GM23338 (cell line): ENCODE measurements at regions not wholly inside any gene's neighbourhood (a gene's known extent, or its start where the extent isn't known, plus 50 kb on each side); places are given as distances from the start of the nearest gene placed in this dataset.

Experiments used
- ATAC-seq: fragments of 200-7000 bp; cut with Tn5 transposase; 3 replicates; pipeline ENCODE4 v1.9.1; 2020
- DNase-seq: peaks from one replicate; pipeline ENCODE4 v3.0.0-alpha.2; 2015; ENCODE audit warnings: low spot score
- H2AFZ ChIP-seq: fragments of 200-600 bp; sonication (generic); 2 replicates; pipeline ENCODE4 v1.8.0; 2016; ENCODE audit warnings: antibody characterized with exemption, mild to moderate bottlenecking, moderate library complexity
- H3F3A ChIP-seq: fragments of 200-600 bp; sonication (generic); replicated peaks from 2 replicates; pipeline ENCODE4 v1.8.0; 2017; ENCODE audit warnings: antibody characterized with exemption, mixed run types, low read depth
- H3K27ac ChIP-seq: fragments of 200-600 bp; sonication (generic); 2 replicates; pipeline ENCODE4 v1.6.1; 2016; ENCODE audit warnings: low read depth
- H3K27me3 ChIP-seq: fragments of 200-600 bp; sonication (generic); 2 replicates; pipeline ENCODE4 v1.8.0; 2016; ENCODE audit warnings: mild to moderate bottlenecking, mixed run types, moderate library complexity; ENCODE audit not compliant: insufficient read depth
- H3K36me3 ChIP-seq: fragments of 200-600 bp; sonication (generic); 2 replicates; pipeline ENCODE4 v1.8.0; 2016; ENCODE audit warnings: mild to moderate bottlenecking; ENCODE audit not compliant: insufficient read depth
- H3K4me1 ChIP-seq: fragments of 200-600 bp; sonication (generic); 2 replicates; pipeline ENCODE4 v1.8.0; 2016; ENCODE audit warnings: mild to moderate bottlenecking, moderate library complexity; ENCODE audit not compliant: insufficient read depth
- H3K4me2 ChIP-seq: fragments of 200-600 bp; sonication (generic); 2 replicates; pipeline ENCODE4 v1.7.1; 2017; ENCODE audit warnings: mixed run types
- H3K4me3 ChIP-seq: fragments of 200-600 bp; sonication (generic); 2 replicates; pipeline ENCODE4 v1.6.1; 2016; ENCODE audit warnings: mixed run types
- H3K79me2 ChIP-seq: fragments of 200-600 bp; sonication (generic); replicated peaks from 2 replicates; pipeline ENCODE4 v1.8.0; 2017; ENCODE audit warnings: mild to moderate bottlenecking; ENCODE audit not compliant: insufficient read depth
- H3K9me2 ChIP-seq: fragments of 200-600 bp; sonication (generic); 2 replicates; pipeline ENCODE4 v1.8.0; 2017; ENCODE audit not compliant: insufficient read depth
- H4K20me1 ChIP-seq: fragments of 200-600 bp; sonication (generic); replicated peaks from 2 replicates; pipeline ENCODE4 v1.8.0; 2017; ENCODE audit warnings: mild to moderate bottlenecking; ENCODE audit not compliant: insufficient read depth
- H3K27ac Mint-ChIP-seq: 2 replicates; pipeline ENCODE4 v1.8.0; 2020; ENCODE audit warnings: inconsistent platforms, mild to moderate bottlenecking, moderate library complexity, mixed read lengths
- H3K27me3 Mint-ChIP-seq: 3 replicates; pipeline ENCODE4 v1.8.0; 2022; ENCODE audit warnings: low read depth, mild to moderate bottlenecking, moderate library complexity, mixed read lengths, inconsistent platforms; ENCODE audit not compliant: insufficient read depth, poor library complexity
- H3K36me3 Mint-ChIP-seq: 3 replicates; pipeline ENCODE4 v1.8.0; 2021; ENCODE audit warnings: low read depth, mild to moderate bottlenecking, inconsistent platforms, moderate library complexity, mixed read lengths
- H3K4me1 Mint-ChIP-seq: 3 replicates; pipeline ENCODE4 v1.8.0; 2020; ENCODE audit warnings: mild to moderate bottlenecking, inconsistent platforms, mixed read lengths
- H3K4me3 Mint-ChIP-seq: 3 replicates; pipeline ENCODE4 v1.8.0; 2021; ENCODE audit warnings: moderate library complexity, mild to moderate bottlenecking, inconsistent platforms, mixed read lengths
- H3K9me3 Mint-ChIP-seq: 3 replicates; pipeline ENCODE4 v1.8.0; 2020; ENCODE audit warnings: moderate library complexity, mild to moderate bottlenecking, inconsistent platforms, mixed read lengths
- CREB1 ChIP-seq: fragments of 250-450 bp; sonication (Bioruptor Pico); IDR thresholded peaks from 2 replicates; pipeline ENCODE4 v1.5.0; 2020; ENCODE audit warnings: low read depth, mild to moderate bottlenecking, moderate library complexity
- CTCF ChIP-seq, 2 experiments: fragments of 200-600 bp in 1 of 2; sonication (generic) in 1 of 2; conservative IDR thresholded peaks; 2 replicates each; pipeline versions ENCODE4 v1.5.1 to v1.6.1; 2016 to 2017; ENCODE audit warnings: antibody characterized with exemption in 2 of 2, low read depth in 2 of 2, mild to moderate bottlenecking in 2 of 2, moderate library complexity in 1 of 2
- EZH2 ChIP-seq: fragments of 200-600 bp; sonication (generic); IDR thresholded peaks from one replicate; pipeline ENCODE4 v1.8.0; 2017; ENCODE audit warnings: antibody characterized with exemption, mild to moderate bottlenecking, low read depth; ENCODE audit not compliant: unreplicated experiment
- EZH2phosphoT487 ChIP-seq: fragments of 200-600 bp; sonication (generic); IDR thresholded peaks from one replicate; pipeline ENCODE4 v1.8.1; 2018; ENCODE audit warnings: antibody characterized with exemption; ENCODE audit not compliant: unreplicated experiment
- JUNB ChIP-seq: IDR thresholded peaks from one replicate; pipeline ENCODE4 v1.6.1; 2016; ENCODE audit warnings: antibody characterized with exemption; ENCODE audit not compliant: unreplicated experiment
- NANOG ChIP-seq: IDR thresholded peaks from 2 replicates; pipeline ENCODE4 v1.6.1; 2016; ENCODE audit warnings: antibody characterized with exemption, borderline replicate concordance
- POLR2AphosphoS5 ChIP-seq: IDR thresholded peaks from 2 replicates; pipeline ENCODE4 v1.6.1; 2016; ENCODE audit warnings: antibody characterized with exemption, low read depth
- REST ChIP-seq: IDR thresholded peaks from one replicate; pipeline ENCODE4 v1.6.1; 2018; ENCODE audit warnings: antibody characterized with exemption; ENCODE audit not compliant: unreplicated experiment
- STAT1 ChIP-seq: IDR thresholded peaks from one replicate; pipeline ENCODE4 v1.6.1; 2016; ENCODE audit warnings: antibody characterized with exemption; ENCODE audit not compliant: unreplicated experiment
- ZNF114 ChIP-seq: fragments of 250-450 bp; sonication (Bioruptor Pico); IDR thresholded peaks from 2 replicates; pipeline ENCODE4 v1.5.0; 2020; ENCODE audit warnings: mild to moderate bottlenecking, moderate library complexity
- ZNF331 ChIP-seq: fragments of 250-450 bp; sonication (Bioruptor Pico); IDR thresholded peaks from 2 replicates; pipeline ENCODE4 v1.5.0; 2020; ENCODE audit warnings: low read depth, mild to moderate bottlenecking, moderate library complexity
- TF ChIP-seq, protein P1 (sequence below): IDR thresholded peaks from 2 replicates; pipeline ENCODE4 v1.6.1; 2016; ENCODE audit warnings: antibody characterized with exemption
- TF ChIP-seq, protein P2 (sequence below): fragments of 250-450 bp; sonication (Bioruptor Pico); IDR thresholded peaks from 2 replicates; pipeline ENCODE4 v1.5.0; 2020; ENCODE audit warnings: mild to moderate bottlenecking, moderate library complexity

DNA sequence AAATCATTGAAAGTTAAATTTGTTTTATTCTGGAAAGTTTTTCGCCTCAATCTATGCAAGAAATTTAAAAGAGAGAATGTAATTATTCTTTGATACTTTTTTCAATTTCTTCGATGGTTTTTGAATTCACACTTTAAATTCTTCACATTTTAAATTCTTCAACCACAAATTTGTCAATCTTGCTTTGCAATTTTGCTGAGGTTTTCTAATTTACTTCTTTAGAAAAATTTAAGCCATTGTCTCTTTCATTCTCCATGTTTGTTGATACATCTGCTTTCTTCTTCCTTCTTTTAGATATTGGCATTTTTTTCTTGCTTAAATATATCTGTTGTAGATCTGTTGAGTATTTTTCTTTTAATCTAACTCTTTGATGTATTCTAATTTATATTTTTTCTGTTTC lies 301.9 kb upstream of the DSEL start:
- Histone ChIP-seq H3K4me1 (peaks cover 13% of the 10 kb centered on the region; the same call in 1 of the 2 replicates), H3K79me2 (no peaks in the 10 kb centered on the region), H4K20me1 (no peaks in the 10 kb centered on the region), H3K36me3 (no peaks in the 10 kb centered on the region), H2AFZ (no peak overlapping the region), H3K9me2 (no peaks in the 10 kb centered on the region), H3K27ac (no peak overlapping the region), H3K4me3 (no peak overlapping the region), H3K4me2 (no peak overlapping the region), H3K27me3 (no peaks in the 10 kb centered on the region), H3F3A (no peaks in the 10 kb centered on the region)
- no peak for ATAC-seq
- Mint-ChIP-seq H3K27me3 (no peaks in the 10 kb centered on the region), H3K36me3 (no peaks in the 10 kb centered on the region), H3K9me3 (no peaks in the 10 kb centered on the region), H3K4me3 (no peak overlapping the region), H3K27ac (no peak overlapping the region; the same call in 1 of the 2 replicates), H3K4me1 (peaks cover 14% of the 10 kb centered on the region)
- no peak for DNase-seq
- no peak for TF ChIP-seq NANOG
- no peak for TF ChIP-seq ZNF114 (CRISPR knock-in tag)
- TF ChIP-seq EZH2phosphoT487: no peak
- TF ChIP-seq CTCF (conservative IDR thresholded peaks at IDR 0.05; ENCODE audit: low read depth in 2 of 2): no peak
- TF ChIP-seq CREB1 (CRISPR knock-in tag): no peak
- TF ChIP-seq REST: no peak
- TF ChIP-seq POLR2AphosphoS5: no peak
- TF ChIP-seq, protein P1, sequence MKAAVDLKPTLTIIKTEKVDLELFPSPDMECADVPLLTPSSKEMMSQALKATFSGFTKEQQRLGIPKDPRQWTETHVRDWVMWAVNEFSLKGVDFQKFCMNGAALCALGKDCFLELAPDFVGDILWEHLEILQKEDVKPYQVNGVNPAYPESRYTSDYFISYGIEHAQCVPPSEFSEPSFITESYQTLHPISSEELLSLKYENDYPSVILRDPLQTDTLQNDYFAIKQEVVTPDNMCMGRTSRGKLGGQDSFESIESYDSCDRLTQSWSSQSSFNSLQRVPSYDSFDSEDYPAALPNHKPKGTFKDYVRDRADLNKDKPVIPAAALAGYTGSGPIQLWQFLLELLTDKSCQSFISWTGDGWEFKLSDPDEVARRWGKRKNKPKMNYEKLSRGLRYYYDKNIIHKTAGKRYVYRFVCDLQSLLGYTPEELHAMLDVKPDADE: no peak
- TF ChIP-seq, protein P2, sequence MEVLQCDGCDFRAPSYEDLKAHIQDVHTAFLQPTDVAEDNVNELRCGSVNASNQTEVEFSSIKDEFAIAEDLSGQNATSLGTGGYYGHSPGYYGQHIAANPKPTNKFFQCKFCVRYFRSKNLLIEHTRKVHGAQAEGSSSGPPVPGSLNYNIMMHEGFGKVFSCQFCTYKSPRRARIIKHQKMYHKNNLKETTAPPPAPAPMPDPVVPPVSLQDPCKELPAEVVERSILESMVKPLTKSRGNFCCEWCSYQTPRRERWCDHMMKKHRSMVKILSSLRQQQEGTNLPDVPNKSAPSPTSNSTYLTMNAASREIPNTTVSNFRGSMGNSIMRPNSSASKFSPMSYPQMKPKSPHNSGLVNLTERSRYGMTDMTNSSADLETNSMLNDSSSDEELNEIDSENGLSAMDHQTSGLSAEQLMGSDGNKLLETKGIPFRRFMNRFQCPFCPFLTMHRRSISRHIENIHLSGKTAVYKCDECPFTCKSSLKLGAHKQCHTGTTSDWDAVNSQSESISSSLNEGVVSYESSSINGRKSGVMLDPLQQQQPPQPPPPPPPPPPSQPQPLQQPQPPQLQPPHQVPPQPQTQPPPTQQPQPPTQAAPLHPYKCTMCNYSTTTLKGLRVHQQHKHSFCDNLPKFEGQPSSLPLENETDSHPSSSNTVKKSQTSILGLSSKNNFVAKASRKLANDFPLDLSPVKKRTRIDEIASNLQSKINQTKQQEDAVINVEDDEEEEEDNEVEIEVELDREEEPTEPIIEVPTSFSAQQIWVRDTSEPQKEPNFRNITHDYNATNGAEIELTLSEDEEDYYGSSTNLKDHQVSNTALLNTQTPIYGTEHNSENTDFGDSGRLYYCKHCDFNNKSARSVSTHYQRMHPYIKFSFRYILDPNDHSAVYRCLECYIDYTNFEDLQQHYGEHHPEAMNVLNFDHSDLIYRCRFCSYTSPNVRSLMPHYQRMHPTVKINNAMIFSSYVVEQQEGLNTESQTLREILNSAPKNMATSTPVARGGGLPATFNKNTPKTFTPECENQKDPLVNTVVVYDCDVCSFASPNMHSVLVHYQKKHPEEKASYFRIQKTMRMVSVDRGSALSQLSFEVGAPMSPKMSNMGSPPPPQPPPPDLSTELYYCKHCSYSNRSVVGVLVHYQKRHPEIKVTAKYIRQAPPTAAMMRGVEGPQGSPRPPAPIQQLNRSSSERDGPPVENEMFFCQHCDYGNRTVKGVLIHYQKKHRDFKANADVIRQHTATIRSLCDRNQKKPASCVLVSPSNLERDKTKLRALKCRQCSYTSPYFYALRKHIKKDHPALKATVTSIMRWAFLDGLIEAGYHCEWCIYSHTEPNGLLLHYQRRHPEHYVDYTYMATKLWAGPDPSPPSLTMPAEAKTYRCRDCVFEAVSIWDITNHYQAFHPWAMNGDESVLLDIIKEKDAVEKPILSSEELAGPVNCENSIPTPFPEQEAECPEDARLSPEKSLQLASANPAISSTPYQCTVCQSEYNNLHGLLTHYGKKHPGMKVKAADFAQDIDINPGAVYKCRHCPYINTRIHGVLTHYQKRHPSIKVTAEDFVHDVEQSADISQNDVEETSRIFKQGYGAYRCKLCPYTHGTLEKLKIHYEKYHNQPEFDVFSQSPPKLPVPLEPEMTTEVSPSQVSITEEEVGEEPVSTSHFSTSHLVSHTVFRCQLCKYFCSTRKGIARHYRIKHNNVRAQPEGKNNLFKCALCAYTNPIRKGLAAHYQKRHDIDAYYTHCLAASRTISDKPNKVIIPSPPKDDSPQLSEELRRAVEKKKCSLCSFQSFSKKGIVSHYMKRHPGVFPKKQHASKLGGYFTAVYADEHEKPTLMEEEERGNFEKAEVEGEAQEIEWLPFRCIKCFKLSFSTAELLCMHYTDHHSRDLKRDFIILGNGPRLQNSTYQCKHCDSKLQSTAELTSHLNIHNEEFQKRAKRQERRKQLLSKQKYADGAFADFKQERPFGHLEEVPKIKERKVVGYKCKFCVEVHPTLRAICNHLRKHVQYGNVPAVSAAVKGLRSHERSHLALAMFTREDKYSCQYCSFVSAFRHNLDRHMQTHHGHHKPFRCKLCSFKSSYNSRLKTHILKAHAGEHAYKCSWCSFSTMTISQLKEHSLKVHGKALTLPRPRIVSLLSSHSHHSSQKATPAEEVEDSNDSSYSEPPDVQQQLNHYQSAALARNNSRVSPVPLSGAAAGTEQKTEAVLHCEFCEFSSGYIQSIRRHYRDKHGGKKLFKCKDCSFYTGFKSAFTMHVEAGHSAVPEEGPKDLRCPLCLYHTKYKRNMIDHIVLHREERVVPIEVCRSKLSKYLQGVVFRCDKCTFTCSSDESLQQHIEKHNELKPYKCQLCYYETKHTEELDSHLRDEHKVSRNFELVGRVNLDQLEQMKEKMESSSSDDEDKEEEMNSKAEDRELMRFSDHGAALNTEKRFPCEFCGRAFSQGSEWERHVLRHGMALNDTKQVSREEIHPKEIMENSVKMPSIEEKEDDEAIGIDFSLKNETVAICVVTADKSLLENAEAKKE (CRISPR knock-in tag): no peak
- no peak for TF ChIP-seq STAT1
- no peak for TF ChIP-seq JUNB
- TF ChIP-seq ZNF331 (CRISPR knock-in tag): no peak
- TF ChIP-seq EZH2: no peak
